ENCODE measurements at regions not wholly inside any gene's neighbourhood (a gene's known extent, or its start where the extent isn't known, plus 50 kb on each side); places are given as distances from the start of the nearest gene placed in this dataset.

- H2AFZ ChIP-seq (ENCODE audit: low read depth) = no peak overlapping the region
- no peak overlapping the region for H3K4me3 ChIP-seq (IDR thresholded peaks at IDR 0.05; ENCODE audit: insufficient read depth, low read depth, low read length)
- TF ChIP-seq, protein P1, sequence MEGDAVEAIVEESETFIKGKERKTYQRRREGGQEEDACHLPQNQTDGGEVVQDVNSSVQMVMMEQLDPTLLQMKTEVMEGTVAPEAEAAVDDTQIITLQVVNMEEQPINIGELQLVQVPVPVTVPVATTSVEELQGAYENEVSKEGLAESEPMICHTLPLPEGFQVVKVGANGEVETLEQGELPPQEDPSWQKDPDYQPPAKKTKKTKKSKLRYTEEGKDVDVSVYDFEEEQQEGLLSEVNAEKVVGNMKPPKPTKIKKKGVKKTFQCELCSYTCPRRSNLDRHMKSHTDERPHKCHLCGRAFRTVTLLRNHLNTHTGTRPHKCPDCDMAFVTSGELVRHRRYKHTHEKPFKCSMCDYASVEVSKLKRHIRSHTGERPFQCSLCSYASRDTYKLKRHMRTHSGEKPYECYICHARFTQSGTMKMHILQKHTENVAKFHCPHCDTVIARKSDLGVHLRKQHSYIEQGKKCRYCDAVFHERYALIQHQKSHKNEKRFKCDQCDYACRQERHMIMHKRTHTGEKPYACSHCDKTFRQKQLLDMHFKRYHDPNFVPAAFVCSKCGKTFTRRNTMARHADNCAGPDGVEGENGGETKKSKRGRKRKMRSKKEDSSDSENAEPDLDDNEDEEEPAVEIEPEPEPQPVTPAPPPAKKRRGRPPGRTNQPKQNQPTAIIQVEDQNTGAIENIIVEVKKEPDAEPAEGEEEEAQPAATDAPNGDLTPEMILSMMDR (conservative IDR thresholded peaks at IDR 0.05; ENCODE audit: low read depth, low read length) = no peak
- H3K27ac ChIP-seq = no peak overlapping the region
- H4K20me1 ChIP-seq (ENCODE audit: insufficient read depth) = no peaks in the 10 kb centered on the region
- H3K9ac ChIP-seq = no peak overlapping the region
- H3K36me3 ChIP-seq (ENCODE audit: insufficient read depth) = no peaks in the 10 kb centered on the region
- H3K4me2 ChIP-seq = no peak overlapping the region
- no peaks in the 10 kb centered on the region for H3K79me2 ChIP-seq (ENCODE audit: insufficient read depth, low read depth)
- H3K4me1 ChIP-seq (ENCODE audit: low read depth, poor library complexity, severe bottlenecking) = no peaks in the 10 kb centered on the region
- no peaks in the 10 kb centered on the region for H3K27me3 ChIP-seq (ENCODE audit: insufficient read depth, low read depth)
Measured at GRCh38 chr14:87784386-87784785, 208.6 kb downstream of the GALC start.

DNA sequence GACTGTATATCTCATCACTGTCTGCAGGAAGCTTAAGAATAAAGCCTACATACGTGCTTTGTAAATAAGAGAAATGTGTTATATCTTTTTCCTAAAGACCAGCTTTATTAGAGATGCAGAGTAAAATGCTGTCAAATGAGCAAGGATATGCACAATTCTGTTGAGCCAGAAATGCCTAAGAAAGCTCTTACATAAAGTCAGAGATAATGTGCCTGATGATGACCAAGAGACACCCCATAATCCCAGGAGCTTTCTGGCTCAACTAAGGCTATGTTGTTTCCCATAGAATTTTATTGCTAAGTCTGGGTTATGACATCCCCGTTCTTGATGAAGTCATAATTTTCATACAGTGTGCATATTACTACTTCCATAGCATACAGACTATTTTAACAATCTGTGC, 209.9 kb downstream of the GALC start:
- Histone ChIP-seq H3K27me3 (ENCODE audit: insufficient read depth, low read depth) (no peaks in the 10 kb centered on the region), H3K9ac (no peak overlapping the region), H3K27ac (no peak overlapping the region), H3K4me2 (no peak overlapping the region), H3K36me3 (ENCODE audit: insufficient read depth) (no peaks in the 10 kb centered on the region), H3K79me2 (ENCODE audit: insufficient read depth, low read depth) (no peaks in the 10 kb centered on the region), H4K20me1 (ENCODE audit: insufficient read depth) (no peaks in the 10 kb centered on the region), H2AFZ (ENCODE audit: low read depth) (no peak overlapping the region), H3K4me1 (ENCODE audit: low read depth, poor library complexity, severe bottlenecking) (no peaks in the 10 kb centered on the region), H3K4me3 (IDR thresholded peaks at IDR 0.05; ENCODE audit: insufficient read depth, low read depth, low read length) (no peak overlapping the region)
- TF ChIP-seq, protein P1 (conservative IDR thresholded peaks at IDR 0.05; ENCODE audit: low read depth, low read length) = no peak

DNA sequence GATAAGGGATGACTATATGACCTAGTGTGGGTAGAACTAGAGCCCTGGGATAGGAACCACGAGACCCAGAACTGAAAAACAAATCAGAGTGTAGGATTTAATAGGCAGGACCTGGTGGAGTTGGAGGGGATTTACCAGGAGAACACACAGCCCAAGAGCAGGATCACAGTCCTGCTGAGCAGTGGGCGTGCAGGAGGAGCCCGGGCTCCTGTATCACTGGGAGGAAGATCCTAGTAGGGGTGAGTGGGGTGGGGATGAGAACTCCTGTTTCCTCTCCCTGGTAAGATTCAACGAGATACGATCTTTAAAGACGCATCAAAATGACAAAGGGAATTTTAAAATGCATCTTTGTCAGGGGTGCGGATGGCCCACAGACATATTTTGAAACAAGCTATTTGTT, 220.1 kb downstream of the GALC start:
- H3K27ac ChIP-seq = no peak overlapping the region
- no peaks in the 10 kb centered on the region for H3K4me1 ChIP-seq (ENCODE audit: low read depth, poor library complexity, severe bottlenecking)
- H3K4me3 ChIP-seq (IDR thresholded peaks at IDR 0.05; ENCODE audit: insufficient read depth, low read depth, low read length) = no peak overlapping the region
- H4K20me1 ChIP-seq (ENCODE audit: insufficient read depth) = no peaks in the 10 kb centered on the region
- TF ChIP-seq, protein P1 (conservative IDR thresholded peaks at IDR 0.05; ENCODE audit: low read depth, low read length) = no peak
- H3K4me2 ChIP-seq = no peak overlapping the region
- no peaks in the 10 kb centered on the region for H3K79me2 ChIP-seq (ENCODE audit: insufficient read depth, low read depth)
- no peaks in the 10 kb centered on the region for H3K36me3 ChIP-seq (ENCODE audit: insufficient read depth)
- no peak overlapping the region for H2AFZ ChIP-seq (ENCODE audit: low read depth)
- H3K9ac ChIP-seq = no peak overlapping the region
- no peaks in the 10 kb centered on the region for H3K27me3 ChIP-seq (ENCODE audit: insufficient read depth, low read depth)

- Histone ChIP-seq H3K4me1 (ENCODE audit: low read depth, poor library complexity, severe bottlenecking) (no peaks in the 10 kb centered on the region), H3K4me3 (IDR thresholded peaks at IDR 0.05; ENCODE audit: insufficient read depth, low read depth, low read length) (no peak overlapping the region), H2AFZ (ENCODE audit: low read depth) (no peak overlapping the region), H3K79me2 (ENCODE audit: insufficient read depth, low read depth) (no peaks in the 10 kb centered on the region), H3K36me3 (ENCODE audit: insufficient read depth) (no peaks in the 10 kb centered on the region), H3K27me3 (ENCODE audit: insufficient read depth, low read depth) (no peaks in the 10 kb centered on the region), H3K4me2 (no peak overlapping the region), H3K9ac (no peak overlapping the region), H3K27ac (no peak overlapping the region), H4K20me1 (ENCODE audit: insufficient read depth) (no peaks in the 10 kb centered on the region)
- TF ChIP-seq, protein P1 (conservative IDR thresholded peaks at IDR 0.05; ENCODE audit: low read depth, low read length) = no peak
Measured at GRCh38 chr14:87767567-87767901, 225.4 kb downstream of the GALC start.

- Histone ChIP-seq H3K9ac (no peak overlapping the region), H3K27me3 (ENCODE audit: insufficient read depth, low read depth) (no peaks in the 10 kb centered on the region), H3K36me3 (ENCODE audit: insufficient read depth) (no peaks in the 10 kb centered on the region), H3K4me2 (no peak overlapping the region), H2AFZ (ENCODE audit: low read depth) (no peak overlapping the region), H3K4me1 (ENCODE audit: low read depth, poor library complexity, severe bottlenecking) (no peaks in the 10 kb centered on the region), H3K4me3 (IDR thresholded peaks at IDR 0.05; ENCODE audit: insufficient read depth, low read depth, low read length) (no peak overlapping the region), H4K20me1 (ENCODE audit: insufficient read depth) (no peaks in the 10 kb centered on the region), H3K79me2 (ENCODE audit: insufficient read depth, low read depth) (no peaks in the 10 kb centered on the region), H3K27ac (no peak overlapping the region)
- TF ChIP-seq, protein P1 (conservative IDR thresholded peaks at IDR 0.05; ENCODE audit: low read depth, low read length) = no peak
Measured at GRCh38 chr14:87758876-87759275, 234.1 kb downstream of the GALC start.

All from KMS-11 (cell line).